Endothelial cell of umbilical vein (primary cell): ENCODE measurements at regions not wholly inside any gene's neighbourhood (a gene's known extent, or its start where the extent isn't known, plus 50 kb on each side); places are given as distances from the start of the nearest gene placed in this dataset.

ENCODE experiments used
- BruUV-seq: library from RNA; stranded (reverse); fragments of 400-500 nt; replicated peaks from 2 replicates; lab custom pipeline; 2021; lab: Mats Ljungman, UMichigan
- CTCF ChIA-PET: fragments of 300-600, 350-600 bp; sonication (Branson Sonifier 250); formaldehyde crosslinking; loops from one replicate; lab custom pipeline; 2021; ENCODE audit warnings: antibody characterized with exemption, inconsistent platforms; lab: Charles Lee
- POLR2A ChIA-PET: fragments of 300-600, 350-600 bp; sonication (Branson Sonifier 250); formaldehyde crosslinking; loops from one replicate; lab custom pipeline; 2021; ENCODE audit warnings: antibody characterized with exemption, inconsistent platforms; lab: Charles Lee
- DNase-seq: peaks from one replicate; pipeline ENCODE4 v3.0.0-alpha.2; 2011; ENCODE audit warnings: low read depth, low spot score
- FAIRE-seq: peaks from 2 replicates; lab custom pipeline; 2011; peaks lifted over from hg19 to GRCh38; lab: Jason Lieb, UNC
- H2AFZ ChIP-seq: 2 replicates; pipeline ENCODE4 v1.6.0; 2012; ENCODE audit warnings: low read depth, low read length, control low read depth, inconsistent platforms
- H3K27ac ChIP-seq: 2 replicates; pipeline ENCODE4 v1.5.1; 2011; ENCODE audit warnings: low read depth, mild to moderate bottlenecking, control low read depth, low read length, moderate library complexity; ENCODE audit not compliant: insufficient read depth
- H3K27me3 ChIP-seq, 2 experiments: 2 replicates each; pipeline versions ENCODE4 v1.6.0 to v1.6.1; 2011; ENCODE audit warnings: low read length in 2 of 2, mixed read lengths in 1 of 2; ENCODE audit not compliant: control insufficient read depth in 2 of 2, insufficient read depth in 2 of 2
- H3K36me3 ChIP-seq, 2 experiments: 2 replicates in 1 of 2; 3 replicates in 1 of 2; pipeline ENCODE4 v1.5.1; 2011; ENCODE audit warnings: low read length in 2 of 2, mild to moderate bottlenecking in 1 of 2, moderate library complexity in 1 of 2; ENCODE audit not compliant: control insufficient read depth in 2 of 2, insufficient read depth in 2 of 2; ENCODE audit errors: extremely low read depth in 1 of 2
- H3K4me1 ChIP-seq: 3 replicates; pipeline ENCODE4 v1.5.1; 2011; ENCODE audit warnings: mild to moderate bottlenecking, low read length; ENCODE audit not compliant: control insufficient read depth, insufficient read depth; ENCODE audit errors: extremely low read depth
- H3K4me2 ChIP-seq: 2 replicates; pipeline ENCODE4 v1.6.1; 2011; ENCODE audit warnings: low read length, control low read depth, mixed read lengths; ENCODE audit not compliant: insufficient read depth
- H3K4me3 ChIP-seq, 3 experiments: fragments of 200-600 bp in 1 of 3; sonication (generic), shearing (Covaris generic) in 1 of 3; replicated peaks in 1 of 3; 2 replicates each; pipeline ENCODE4 v1.5.1; 2011 to 2016; ENCODE audit warnings: control low read depth in 3 of 3, low read length in 3 of 3, mild to moderate bottlenecking in 2 of 3, inconsistent platforms in 1 of 3, low read depth in 1 of 3, moderate library complexity in 1 of 3; ENCODE audit not compliant: insufficient read depth in 1 of 3
- H3K79me2 ChIP-seq: 2 replicates; pipeline ENCODE4 v1.6.0; 2012; ENCODE audit warnings: low read length, inconsistent platforms; ENCODE audit not compliant: control insufficient read depth, insufficient read depth
- H3K9ac ChIP-seq: replicated peaks from 2 replicates; pipeline ENCODE3; 2011; ENCODE audit warnings: low read length, control low read depth; ENCODE audit not compliant: insufficient read depth; ENCODE audit errors: extremely low read depth
- H3K9me1 ChIP-seq: replicated peaks from 3 replicates; pipeline ENCODE4 v1.6.0; 2011; ENCODE audit warnings: mild to moderate bottlenecking, low read length; ENCODE audit not compliant: control insufficient read depth, insufficient read depth; ENCODE audit errors: extremely low read depth
- H3K9me3 ChIP-seq: replicated peaks from 2 replicates; pipeline ENCODE4 v1.5.1; 2012; ENCODE audit warnings: low read length, inconsistent platforms; ENCODE audit not compliant: control insufficient read depth, insufficient read depth
- H4K20me1 ChIP-seq: replicated peaks from 2 replicates; pipeline ENCODE3; 2011; ENCODE audit warnings: mild to moderate bottlenecking, low read length; ENCODE audit not compliant: control insufficient read depth, insufficient read depth; ENCODE audit errors: extremely low read depth
- EZH2 ChIP-seq: IDR thresholded peaks from 2 replicates; pipeline ENCODE4 v1.6.1; 2012; ENCODE audit warnings: borderline replicate concordance, low read depth, mild to moderate bottlenecking, moderate library complexity, low read length, inconsistent platforms; ENCODE audit not compliant: severe bottlenecking
- FOS ChIP-seq: IDR thresholded peaks from 2 replicates; pipeline ENCODE4 v1.6.1; 2011; ENCODE audit warnings: mild to moderate bottlenecking, low read length, moderate library complexity, borderline replicate concordance; ENCODE audit not compliant: insufficient read depth
- JUN ChIP-seq: IDR thresholded peaks from 2 replicates; pipeline ENCODE4 v1.6.1; 2011; ENCODE audit warnings: borderline replicate concordance, low read depth; ENCODE audit not compliant: insufficient read length, insufficient read depth
- POLR2A ChIP-seq: IDR thresholded peaks from 2 replicates; pipeline ENCODE4 v1.6.1; 2012; ENCODE audit warnings: low read depth, mild to moderate bottlenecking, control low read depth, low read length
- POLR2AphosphoS5 ChIP-seq: IDR thresholded peaks from 2 replicates; pipeline ENCODE4 v1.6.1; 2012; ENCODE audit warnings: low read depth, mild to moderate bottlenecking, control low read depth, low read length, moderate library complexity; ENCODE audit not compliant: insufficient read depth
- dilution Hi-C: fragments of 300-500 bp; cut with MboI; formaldehyde crosslinking; loops from one replicate; pipeline ENCODE4 v1.15.0; 2019; ENCODE audit warnings: low sequenced_read_pairs; ENCODE audit not compliant: extremely low pct_ligation_motif_present
- intact Hi-C: fragments of 100-400 bp; cut with micrococcal nuclease; formaldehyde crosslinking; loops from one replicate; pipeline ENCODE4 v1.10.0; 2022
- TF ChIP-seq, protein P1 (sequence below): IDR thresholded peaks from 2 replicates; pipeline ENCODE4 v1.6.1; 2011; ENCODE audit not compliant: insufficient read depth, insufficient read length
- TF ChIP-seq, protein P2 (sequence below), 2 donors: IDR thresholded peaks; 1 replicate in 1 of 2; 2 replicates in 1 of 2; pipeline ENCODE4 v1.5.1; 2011; ENCODE audit warnings: low read length in 2 of 2, mild to moderate bottlenecking in 2 of 2, moderate library complexity in 2 of 2, control low read depth in 1 of 2, inconsistent platforms in 1 of 2, low read depth in 1 of 2; ENCODE audit not compliant: insufficient read depth in 1 of 2; ENCODE audit errors: extremely low read depth in 1 of 2

DNA sequence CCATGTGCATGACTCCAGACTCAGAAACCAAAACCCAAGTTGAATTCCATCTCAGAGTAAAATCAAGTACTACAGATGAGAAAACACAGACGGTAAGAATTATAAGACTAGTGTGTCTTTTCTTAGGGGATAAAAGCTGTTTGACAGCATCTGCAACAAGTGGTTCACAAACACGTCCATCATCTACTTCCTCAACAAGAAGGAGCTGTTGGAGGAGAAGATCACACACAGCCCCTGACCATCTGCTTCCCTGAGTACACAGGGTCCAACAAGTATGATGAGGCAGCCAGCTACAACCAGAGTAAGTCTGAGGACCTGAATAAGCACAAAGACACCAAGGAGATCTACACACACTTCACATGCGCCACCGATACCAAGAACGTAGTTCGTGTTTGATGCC, 110.7 kb upstream of the ATF7IP start:
- dilution Hi-C loops, result no loop called here
- no peak for TF ChIP-seq FOS
- no peak for TF ChIP-seq POLR2A
- no peak for TF ChIP-seq POLR2AphosphoS5
- TF ChIP-seq, protein P1, sequence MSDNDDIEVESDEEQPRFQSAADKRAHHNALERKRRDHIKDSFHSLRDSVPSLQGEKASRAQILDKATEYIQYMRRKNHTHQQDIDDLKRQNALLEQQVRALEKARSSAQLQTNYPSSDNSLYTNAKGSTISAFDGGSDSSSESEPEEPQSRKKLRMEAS, result no peak
- TF ChIP-seq JUN, result no peak
- TF ChIP-seq, protein P2, sequence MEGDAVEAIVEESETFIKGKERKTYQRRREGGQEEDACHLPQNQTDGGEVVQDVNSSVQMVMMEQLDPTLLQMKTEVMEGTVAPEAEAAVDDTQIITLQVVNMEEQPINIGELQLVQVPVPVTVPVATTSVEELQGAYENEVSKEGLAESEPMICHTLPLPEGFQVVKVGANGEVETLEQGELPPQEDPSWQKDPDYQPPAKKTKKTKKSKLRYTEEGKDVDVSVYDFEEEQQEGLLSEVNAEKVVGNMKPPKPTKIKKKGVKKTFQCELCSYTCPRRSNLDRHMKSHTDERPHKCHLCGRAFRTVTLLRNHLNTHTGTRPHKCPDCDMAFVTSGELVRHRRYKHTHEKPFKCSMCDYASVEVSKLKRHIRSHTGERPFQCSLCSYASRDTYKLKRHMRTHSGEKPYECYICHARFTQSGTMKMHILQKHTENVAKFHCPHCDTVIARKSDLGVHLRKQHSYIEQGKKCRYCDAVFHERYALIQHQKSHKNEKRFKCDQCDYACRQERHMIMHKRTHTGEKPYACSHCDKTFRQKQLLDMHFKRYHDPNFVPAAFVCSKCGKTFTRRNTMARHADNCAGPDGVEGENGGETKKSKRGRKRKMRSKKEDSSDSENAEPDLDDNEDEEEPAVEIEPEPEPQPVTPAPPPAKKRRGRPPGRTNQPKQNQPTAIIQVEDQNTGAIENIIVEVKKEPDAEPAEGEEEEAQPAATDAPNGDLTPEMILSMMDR (IDR thresholded peaks at IDR 0.05; ENCODE audit: extremely low read depth in 1 of 2, insufficient read depth in 1 of 2, low read depth in 1 of 2, low read length in 2 of 2), result no peak
- TF ChIP-seq EZH2, result no peak
- ChIA-PET POLR2A (no interaction called here), CTCF (interaction anchor here (1.6 to 4.4 kb wide), 4 partner anchors 14 to 162 kb away, joined by 5 to 42 read pairs (median 24); partner anchors contain the start of gene ATF7IP)
- H3K36me3 ChIP-seq, result no peaks in the 10 kb centered on the region
- H3K4me2 ChIP-seq, result no peak overlapping the region
- no peak overlapping the region for H3K9ac ChIP-seq
- intact Hi-C loops, result loop anchor here (5.0 to 10.0 kb wide), 2 partner anchors 700 to 1538 kb away; no protein-coding TSS in a partner anchor
- H3K9me1 ChIP-seq, result no peaks in the 10 kb centered on the region
- no peaks in the 10 kb centered on the region for H4K20me1 ChIP-seq
- no peaks in the 10 kb centered on the region for H3K79me2 ChIP-seq
- H3K9me3 ChIP-seq, result no peaks in the 10 kb centered on the region
- H3K27me3 ChIP-seq, result no peaks in the 10 kb centered on the region
- H3K4me1 ChIP-seq, result peaks cover 50% of the 10 kb centered on the region
- DNase-seq (no peak), FAIRE-seq (no peak)
- no TSS peak for BruUV-seq
- no peak overlapping the region for H3K27ac ChIP-seq
- H3K4me3 ChIP-seq, result no peak overlapping the region
- H2AFZ ChIP-seq, result no peak overlapping the region
